Suprapubic skin (tissue), 4 donors: ENCODE measurements at regions not wholly inside any gene's neighbourhood (a gene's known extent, or its start where the extent isn't known, plus 50 kb on each side); places are given as distances from the start of the nearest gene placed in this dataset.

Experiments
- DNase-seq, 2 donors: peaks; one replicate each; pipeline ENCODE4 v3.0.0-alpha.2; 2019; ENCODE audit warnings: low spot score in 2 of 2
- H3K27ac ChIP-seq: fragments of 200-600 bp; sonication (generic); one replicate; pipeline ENCODE4 v1.5.1; 2019
- H3K27me3 ChIP-seq: fragments of 200-600 bp; sonication (generic); one replicate; pipeline ENCODE4 v1.5.1; 2019
- H3K36me3 ChIP-seq: fragments of 200-600 bp; sonication (generic); one replicate; pipeline ENCODE4 v1.5.1; 2019
- H3K4me1 ChIP-seq: fragments of 200-600 bp; sonication (generic); one replicate; pipeline ENCODE4 v1.5.1; 2019
- H3K4me3 ChIP-seq: fragments of 200-600 bp; sonication (generic); one replicate; pipeline ENCODE4 v1.5.1; 2019; ENCODE audit warnings: mild to moderate bottlenecking
- H3K9me3 ChIP-seq: fragments of 200-600 bp; sonication (generic); one replicate; pipeline ENCODE4 v1.5.1; 2019
- CTCF ChIP-seq, 2 donors: fragments of 200-600 bp in 1 of 2; fragments of 450-650 bp in 1 of 2; sonication (generic) in 1 of 2; IDR thresholded peaks; one replicate each; pipeline ENCODE4 v1.5.1; 2016 to 2019; ENCODE audit warnings: antibody characterized with exemption in 2 of 2, mild to moderate bottlenecking in 1 of 2, moderate library complexity in 1 of 2
- EP300 ChIP-seq: sonication (generic); formaldehyde crosslinking; IDR thresholded peaks from one replicate; pipeline ENCODE4 v1.6.1; 2017; ENCODE audit warnings: antibody characterized with exemption
- POLR2A ChIP-seq, 2 donors: fragments of 450-650 bp; IDR thresholded peaks; one replicate each; pipeline ENCODE4 v1.6.1; 2017; ENCODE audit warnings: antibody characterized with exemption in 2 of 2, mild to moderate bottlenecking in 2 of 2, moderate library complexity in 2 of 2
- POLR2AphosphoS5 ChIP-seq, 3 donors: sonication (generic); formaldehyde crosslinking; IDR thresholded peaks; one replicate each; pipeline ENCODE4 v1.6.1; 2017; ENCODE audit warnings: antibody characterized with exemption in 3 of 3
- WGBS: methylation state at CpG from one replicate; pipeline ENCODE4 v1.1.5; 2018; 5-methylcytosine and 5-hydroxymethylcytosine counted together

- Histone ChIP-seq H3K36me3 (no peaks in the 10 kb centered on the region), H3K27me3 (no peaks in the 10 kb centered on the region), H3K4me3 (no peak overlapping the region), H3K4me1 (no peaks in the 10 kb centered on the region), H3K9me3 (no peaks in the 10 kb centered on the region), H3K27ac (no peak overlapping the region)
- no peak for DNase-seq
- WGBS: 76% methylated on average over 6 of the region's 6 CpGs
- TF ChIP-seq CTCF (IDR thresholded peaks at IDR 0.05): no peak
- no peak for TF ChIP-seq POLR2AphosphoS5 (IDR thresholded peaks at IDR 0.05)
- TF ChIP-seq EP300: no peak
- no peak for TF ChIP-seq POLR2A (IDR thresholded peaks at IDR 0.05)
These were observed 195.6 kb upstream of the FOXN2 start for GRCh38 chr2:48118895-48119294.

- no peaks in the 10 kb centered on the region for H3K36me3 ChIP-seq
- DNase-seq: no peak
- no peaks in the 10 kb centered on the region for H3K27me3 ChIP-seq
- H3K9me3 ChIP-seq: no peaks in the 10 kb centered on the region
- 76% methylated on average over 3 of the region's 3 CpGs for WGBS
- H3K4me1 ChIP-seq: no peaks in the 10 kb centered on the region
- no peak overlapping the region for H3K4me3 ChIP-seq
- TF ChIP-seq POLR2AphosphoS5 (IDR thresholded peaks at IDR 0.05) (no peak), EP300 (no peak)
- H3K27ac ChIP-seq: no peak overlapping the region
These were observed 194.4 kb upstream of the FOXN2 start for GRCh38 chr2:48120112-48120511.

GRCh38 chr2:48120759-48121242 lies 193.7 kb upstream of the FOXN2 start:
- no peak for TF ChIP-seq POLR2A (IDR thresholded peaks at IDR 0.05)
- no peak for TF ChIP-seq EP300
- no peak for TF ChIP-seq POLR2AphosphoS5 (IDR thresholded peaks at IDR 0.05)
- no peak for TF ChIP-seq CTCF (IDR thresholded peaks at IDR 0.05)
- Histone ChIP-seq H3K4me1 (no peaks in the 10 kb centered on the region), H3K27ac (no peak overlapping the region), H3K4me3 (no peak overlapping the region), H3K36me3 (no peaks in the 10 kb centered on the region), H3K9me3 (no peaks in the 10 kb centered on the region), H3K27me3 (no peaks in the 10 kb centered on the region)
- no peak for DNase-seq
- WGBS: 64% methylated on average over 1 of the region's 1 CpG

GRCh38 chr2:48122166-48122565 lies 192.3 kb upstream of the FOXN2 start:
- H3K36me3 ChIP-seq: no peaks in the 10 kb centered on the region
- no peaks in the 10 kb centered on the region for H3K9me3 ChIP-seq
- no peak overlapping the region for H3K4me3 ChIP-seq
- H3K4me1 ChIP-seq: no peaks in the 10 kb centered on the region
- DNase-seq: no peak
- no peak overlapping the region for H3K27ac ChIP-seq
- TF ChIP-seq POLR2AphosphoS5 (IDR thresholded peaks at IDR 0.05) (no peak), POLR2A (IDR thresholded peaks at IDR 0.05) (no peak), CTCF (IDR thresholded peaks at IDR 0.05) (no peak), EP300 (no peak)
- WGBS: 70% methylated on average over 4 of the region's 4 CpGs
- no peaks in the 10 kb centered on the region for H3K27me3 ChIP-seq

- H3K4me1 ChIP-seq: no peaks in the 10 kb centered on the region
- 86% methylated on average over 1 of the region's 1 CpG for WGBS
- no peaks in the 10 kb centered on the region for H3K9me3 ChIP-seq
- no peak for DNase-seq
- no peaks in the 10 kb centered on the region for H3K27me3 ChIP-seq
- TF ChIP-seq POLR2AphosphoS5 (IDR thresholded peaks at IDR 0.05): no peak
- no peak for TF ChIP-seq EP300
- TF ChIP-seq POLR2A (IDR thresholded peaks at IDR 0.05): no peak
- TF ChIP-seq CTCF (IDR thresholded peaks at IDR 0.05): no peak
- H3K4me3 ChIP-seq: no peak overlapping the region
- H3K27ac ChIP-seq: no peak overlapping the region
- no peaks in the 10 kb centered on the region for H3K36me3 ChIP-seq
These were observed 189.9 kb upstream of the FOXN2 start for GRCh38 chr2:48124592-48124991.

GRCh38 chr2:48126162-48126561 lies 188.3 kb upstream of the FOXN2 start:
- Histone ChIP-seq H3K36me3 (no peaks in the 10 kb centered on the region), H3K27me3 (no peaks in the 10 kb centered on the region), H3K9me3 (no peaks in the 10 kb centered on the region), H3K4me1 (no peaks in the 10 kb centered on the region), H3K27ac (no peak overlapping the region), H3K4me3 (no peak overlapping the region)
- WGBS: 73% methylated on average over 3 of the region's 3 CpGs
- TF ChIP-seq POLR2AphosphoS5 (IDR thresholded peaks at IDR 0.05) (no peak), POLR2A (IDR thresholded peaks at IDR 0.05) (no peak), EP300 (no peak), CTCF (IDR thresholded peaks at IDR 0.05) (no peak)
- no peak for DNase-seq
